C4-2B (cell line): ENCODE measurements at regions not wholly inside any gene's neighbourhood (a gene's known extent, or its start where the extent isn't known, plus 50 kb on each side); places are given as distances from the start of the nearest gene placed in this dataset.

Experiments used
- CTCF ChIP-seq: fragments of 450-650 bp; conservative IDR thresholded peaks from 2 replicates; pipeline ENCODE4 v1.5.1; 2017; ENCODE audit warnings: mild to moderate bottlenecking
- ZFX ChIP-seq: fragments of 450-650 bp; IDR thresholded peaks from 2 replicates; pipeline ENCODE4 v1.6.1; 2017

DNA sequence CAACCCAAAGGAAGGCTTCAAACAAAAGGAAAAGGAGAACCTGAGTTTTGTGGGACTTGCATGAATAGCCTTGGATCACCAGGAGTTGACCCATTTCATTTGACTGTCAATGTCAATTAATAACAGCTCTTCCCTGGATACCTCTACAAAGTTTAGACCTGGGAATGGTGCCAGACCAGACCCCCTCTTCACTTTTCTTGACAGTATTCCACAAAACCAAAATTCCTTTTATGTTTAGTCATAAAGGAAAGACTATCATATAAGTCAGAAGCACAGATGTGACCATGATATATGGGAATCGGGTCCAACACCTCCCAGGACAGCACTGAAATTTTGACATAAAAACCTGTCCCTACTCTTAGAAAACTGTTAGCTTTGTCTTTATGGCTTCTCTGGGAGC is 191.8 kb downstream of the LYPLAL1 start:
- TF ChIP-seq CTCF (no peak), ZFX (no peak)
